ENCODE measurements at regions not wholly inside any gene's neighbourhood (a gene's known extent, or its start where the extent isn't known, plus 50 kb on each side); places are given as distances from the start of the nearest gene placed in this dataset.

- no peak for TF ChIP-seq PRDM15 (CRISPR knock-in tag; IDR thresholded peaks at IDR 0.05)
Observed at GRCh38 chr11:112724496-112724790, 236.8 kb upstream of the NCAM1 start (continued).

GRCh38 chr11:112725636-112726035 is 235.6 kb upstream of the NCAM1 start:
- H3K27me3 Mint-ChIP-seq (ENCODE audit: low read depth), result no peaks in the 10 kb centered on the region
- H3K4me1 Mint-ChIP-seq, result 0 out of 2 replicates have a peak, but pooled peaks cover 2% of the 10 kb centered on the region
- H3K9me3 Mint-ChIP-seq, result peaks cover 13% of the 10 kb centered on the region
- CTCF ChIA-PET, result interaction anchor here (1.5 kb wide), 1 partner anchor 69 kb away, joined by 6 read pairs; no protein-coding TSS in a partner anchor
- POLR2A ChIA-PET, result no interaction called here
- DNase-seq (ENCODE audit: low spot score) (no peak), ATAC-seq (no peak)
- H3K36me3 Mint-ChIP-seq, result no peaks in the 10 kb centered on the region
- H3K27ac Mint-ChIP-seq, result no peak overlapping the region
- H3K4me3 Mint-ChIP-seq, result no peak overlapping the region
- no peak for TF ChIP-seq OVOL2 (CRISPR knock-in tag; IDR thresholded peaks at IDR 0.05; ENCODE audit: borderline replicate concordance)

GRCh38 chr11:112727341-112727841 is 233.8 kb upstream of the NCAM1 start:
- no peak overlapping the region for H3K4me3 Mint-ChIP-seq
- H3K9me3 Mint-ChIP-seq, result peaks cover 7% of the 10 kb centered on the region; the same call in 1 of the 2 replicates
- H3K27ac Mint-ChIP-seq, result no peak overlapping the region
- ChIA-PET CTCF (interaction anchor here (1.7 kb wide), 1 partner anchor 139 kb away, joined by 4 read pairs; no protein-coding TSS in a partner anchor), POLR2A (no interaction called here)
- H3K36me3 Mint-ChIP-seq, result no peaks in the 10 kb centered on the region
- H3K27me3 Mint-ChIP-seq (ENCODE audit: low read depth), result no peaks in the 10 kb centered on the region
- DNase-seq (ENCODE audit: low spot score) (no peak), ATAC-seq (no peak)
- H3K4me1 Mint-ChIP-seq, result 0 out of 2 replicates have a peak, but pooled peaks cover 2% of the 10 kb centered on the region
- TF ChIP-seq ATF3 (CRISPR knock-in tag; conservative IDR thresholded peaks at IDR 0.05) (no peak), ZNF425 (CRISPR knock-in tag; conservative IDR thresholded peaks at IDR 0.05) (no peak), ZNF423 (CRISPR knock-in tag; IDR thresholded peaks at IDR 0.05) (no peak), MYBL2 (CRISPR knock-in tag; IDR thresholded peaks at IDR 0.05) (no peak), ATF1 (CRISPR knock-in tag; IDR thresholded peaks at IDR 0.05) (no peak), GABPB1 (CRISPR knock-in tag; IDR thresholded peaks at IDR 0.05) (no peak), ZNF396 (CRISPR knock-in tag; IDR thresholded peaks at IDR 0.05; ENCODE audit: borderline replicate concordance) (no peak), FOXK1 (CRISPR knock-in tag; IDR thresholded peaks at IDR 0.05) (no peak)

- H3K36me3 Mint-ChIP-seq, result no peaks in the 10 kb centered on the region
- CTCF ChIA-PET, result interaction anchor here (1.7 kb wide), 1 partner anchor 140 kb away, joined by 4 read pairs; no protein-coding TSS in a partner anchor
- no peak overlapping the region for H3K4me3 Mint-ChIP-seq
- no peaks in the 10 kb centered on the region for H3K27me3 Mint-ChIP-seq (ENCODE audit: low read depth)
- no peak overlapping the region for H3K27ac Mint-ChIP-seq
- DNase-seq (ENCODE audit: low spot score), result no peak
- no peak for ATAC-seq
- peaks cover 7% of the 10 kb centered on the region; the same call in 1 of the 2 replicates for H3K9me3 Mint-ChIP-seq
- POLR2A ChIA-PET, result no interaction called here
- 0 out of 2 replicates have a peak, but pooled peaks cover 2% of the 10 kb centered on the region for H3K4me1 Mint-ChIP-seq
- TF ChIP-seq FOXP1 (CRISPR knock-in tag; IDR thresholded peaks at IDR 0.05; ENCODE audit: borderline replicate concordance) (no peak), FOXP4 (CRISPR knock-in tag; IDR thresholded peaks at IDR 0.05) (no peak), SP1 (CRISPR knock-in tag; conservative IDR thresholded peaks at IDR 0.05) (no peak), ZNF671 (CRISPR knock-in tag; IDR thresholded peaks at IDR 0.05) (no peak), USF2 (CRISPR knock-in tag; IDR thresholded peaks at IDR 0.05) (no peak), NFE2L1 (CRISPR knock-in tag; IDR thresholded peaks at IDR 0.05) (no peak), ZNF416 (CRISPR knock-in tag; IDR thresholded peaks at IDR 0.05) (no peak), ZMAT4 (CRISPR knock-in tag; IDR thresholded peaks at IDR 0.05) (no peak), RORB (CRISPR knock-in tag; IDR thresholded peaks at IDR 0.05) (no peak), CTCF (IDR thresholded peaks at IDR 0.05) (no peak)
Observed at GRCh38 chr11:112728288-112728687, 232.9 kb upstream of the NCAM1 start.

All from WTC11 (cell line).